Esophagus muscularis mucosa (tissue), 3 donors: ENCODE measurements at regions not wholly inside any gene's neighbourhood (a gene's known extent, or its start where the extent isn't known, plus 50 kb on each side); places are given as distances from the start of the nearest gene placed in this dataset.

Experiments used
- CTCF ChIP-seq, 3 experiments: fragments of 200-600 bp in 2 of 3; fragments of 450-650 bp in 1 of 3; sonication (generic) in 2 of 3; IDR thresholded peaks; one replicate each; pipeline ENCODE4 v1.5.1; 2017 to 2019; ENCODE audit warnings: antibody characterized with exemption in 3 of 3, mild to moderate bottlenecking in 2 of 3, moderate library complexity in 1 of 3
- POLR2AphosphoS5 ChIP-seq, 2 donors: sonication (generic); formaldehyde crosslinking; IDR thresholded peaks; one replicate each; pipeline ENCODE4 v1.6.1; 2017; ENCODE audit warnings: antibody characterized with exemption in 2 of 2

- no peak for TF ChIP-seq POLR2AphosphoS5 (IDR thresholded peaks at IDR 0.05)
- TF ChIP-seq CTCF (IDR thresholded peaks at IDR 0.05), result no peak
Observed at GRCh38 chr2:239644011-239644410, 243.2 kb upstream of the HDAC4 start.
